ENCODE measurements at regions not wholly inside any gene's neighbourhood (a gene's known extent, or its start where the extent isn't known, plus 50 kb on each side); places are given as distances from the start of the nearest gene placed in this dataset.

DNA sequence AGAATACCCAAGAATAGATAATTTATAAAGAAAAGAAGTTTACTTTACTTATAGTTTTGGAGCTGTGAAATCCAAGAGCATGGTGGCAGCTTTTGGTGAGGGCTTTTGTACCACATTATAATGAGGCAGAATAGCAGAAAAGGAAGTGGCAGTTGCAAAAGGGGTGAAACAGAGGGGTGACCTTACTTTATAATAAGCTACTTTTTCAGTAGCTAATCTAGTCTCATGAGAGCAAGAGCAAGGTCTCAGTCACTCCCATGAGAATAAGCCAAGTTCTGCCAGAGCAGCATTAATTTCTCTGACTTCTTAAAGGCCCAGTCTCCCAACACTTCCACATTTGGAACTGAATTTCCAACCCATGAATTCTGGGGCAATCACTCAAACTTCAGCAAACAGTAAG, 502.0 kb downstream of the GBA3 start:
- TF ChIP-seq, protein P1, sequence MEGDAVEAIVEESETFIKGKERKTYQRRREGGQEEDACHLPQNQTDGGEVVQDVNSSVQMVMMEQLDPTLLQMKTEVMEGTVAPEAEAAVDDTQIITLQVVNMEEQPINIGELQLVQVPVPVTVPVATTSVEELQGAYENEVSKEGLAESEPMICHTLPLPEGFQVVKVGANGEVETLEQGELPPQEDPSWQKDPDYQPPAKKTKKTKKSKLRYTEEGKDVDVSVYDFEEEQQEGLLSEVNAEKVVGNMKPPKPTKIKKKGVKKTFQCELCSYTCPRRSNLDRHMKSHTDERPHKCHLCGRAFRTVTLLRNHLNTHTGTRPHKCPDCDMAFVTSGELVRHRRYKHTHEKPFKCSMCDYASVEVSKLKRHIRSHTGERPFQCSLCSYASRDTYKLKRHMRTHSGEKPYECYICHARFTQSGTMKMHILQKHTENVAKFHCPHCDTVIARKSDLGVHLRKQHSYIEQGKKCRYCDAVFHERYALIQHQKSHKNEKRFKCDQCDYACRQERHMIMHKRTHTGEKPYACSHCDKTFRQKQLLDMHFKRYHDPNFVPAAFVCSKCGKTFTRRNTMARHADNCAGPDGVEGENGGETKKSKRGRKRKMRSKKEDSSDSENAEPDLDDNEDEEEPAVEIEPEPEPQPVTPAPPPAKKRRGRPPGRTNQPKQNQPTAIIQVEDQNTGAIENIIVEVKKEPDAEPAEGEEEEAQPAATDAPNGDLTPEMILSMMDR (IDR thresholded peaks at IDR 0.05): no peak
- TF ChIP-seq, protein P2, sequence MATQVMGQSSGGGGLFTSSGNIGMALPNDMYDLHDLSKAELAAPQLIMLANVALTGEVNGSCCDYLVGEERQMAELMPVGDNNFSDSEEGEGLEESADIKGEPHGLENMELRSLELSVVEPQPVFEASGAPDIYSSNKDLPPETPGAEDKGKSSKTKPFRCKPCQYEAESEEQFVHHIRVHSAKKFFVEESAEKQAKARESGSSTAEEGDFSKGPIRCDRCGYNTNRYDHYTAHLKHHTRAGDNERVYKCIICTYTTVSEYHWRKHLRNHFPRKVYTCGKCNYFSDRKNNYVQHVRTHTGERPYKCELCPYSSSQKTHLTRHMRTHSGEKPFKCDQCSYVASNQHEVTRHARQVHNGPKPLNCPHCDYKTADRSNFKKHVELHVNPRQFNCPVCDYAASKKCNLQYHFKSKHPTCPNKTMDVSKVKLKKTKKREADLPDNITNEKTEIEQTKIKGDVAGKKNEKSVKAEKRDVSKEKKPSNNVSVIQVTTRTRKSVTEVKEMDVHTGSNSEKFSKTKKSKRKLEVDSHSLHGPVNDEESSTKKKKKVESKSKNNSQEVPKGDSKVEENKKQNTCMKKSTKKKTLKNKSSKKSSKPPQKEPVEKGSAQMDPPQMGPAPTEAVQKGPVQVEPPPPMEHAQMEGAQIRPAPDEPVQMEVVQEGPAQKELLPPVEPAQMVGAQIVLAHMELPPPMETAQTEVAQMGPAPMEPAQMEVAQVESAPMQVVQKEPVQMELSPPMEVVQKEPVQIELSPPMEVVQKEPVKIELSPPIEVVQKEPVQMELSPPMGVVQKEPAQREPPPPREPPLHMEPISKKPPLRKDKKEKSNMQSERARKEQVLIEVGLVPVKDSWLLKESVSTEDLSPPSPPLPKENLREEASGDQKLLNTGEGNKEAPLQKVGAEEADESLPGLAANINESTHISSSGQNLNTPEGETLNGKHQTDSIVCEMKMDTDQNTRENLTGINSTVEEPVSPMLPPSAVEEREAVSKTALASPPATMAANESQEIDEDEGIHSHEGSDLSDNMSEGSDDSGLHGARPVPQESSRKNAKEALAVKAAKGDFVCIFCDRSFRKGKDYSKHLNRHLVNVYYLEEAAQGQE (IDR thresholded peaks at IDR 0.05; ENCODE audit: insufficient read depth in 1 of 2, low read depth in 2 of 2, low read length in 1 of 2): no peak
- no peak for TF ChIP-seq TCF7L2 (IDR thresholded peaks at IDR 0.05; ENCODE audit: low read depth, low read length)
